Neural cell (in vitro differentiated cells): ENCODE measurements at regions not wholly inside any gene's neighbourhood (a gene's known extent, or its start where the extent isn't known, plus 50 kb on each side); places are given as distances from the start of the nearest gene placed in this dataset.

Experiments
- CTCF ChIP-seq: fragments of 450-650 bp; IDR thresholded peaks from 2 replicates; pipeline ENCODE4 v1.5.1; 2014; ENCODE audit warnings: antibody characterized with exemption, mild to moderate bottlenecking, moderate library complexity; ENCODE audit not compliant: poor library complexity, severe bottlenecking
- EZH2 ChIP-seq: fragments of 200-600, 300-800 bp; shearing (Covaris generic), sonication (generic); IDR thresholded peaks from 2 replicates; pipeline ENCODE4 v1.6.1; 2014; ENCODE audit warnings: antibody characterized with exemption, low read length, borderline replicate concordance, mild to moderate bottlenecking; ENCODE audit not compliant: insufficient read depth, poor library complexity, severe bottlenecking

- no peak for TF ChIP-seq CTCF
- no peak for TF ChIP-seq EZH2
These were observed 915.6 kb downstream of the KCNMA1 start for GRCh38 chr10:76721891-76722505.
